Liver (tissue), 8 donors: ENCODE measurements at regions not wholly inside any gene's neighbourhood (a gene's known extent, or its start where the extent isn't known, plus 50 kb on each side); places are given as distances from the start of the nearest gene placed in this dataset.

Experiments used
- DNase-seq: peaks from one replicate; pipeline ENCODE4 v3.0.0-alpha.2; 2017; ENCODE audit warnings: low spot score
- H3K27ac ChIP-seq, 2 donors: one replicate each; pipeline ENCODE4 v1.7.0; 2013; ENCODE audit warnings: inconsistent platforms in 2 of 2, low read length in 2 of 2, control low read depth in 1 of 2, low read depth in 1 of 2, mild to moderate bottlenecking in 1 of 2
- H3K27me3 ChIP-seq, 4 donors: one replicate each; pipeline versions ENCODE4 v1.6.1 to v1.7.0; 2013; ENCODE audit warnings: low read length in 3 of 4, inconsistent platforms in 1 of 4, mild to moderate bottlenecking in 1 of 4, moderate library complexity in 1 of 4; ENCODE audit not compliant: control insufficient read depth in 4 of 4, insufficient read depth in 4 of 4
- H3K36me3 ChIP-seq, 4 donors: one replicate each; pipeline versions ENCODE4 v1.6.1 to v1.7.0; 2013; ENCODE audit warnings: low read length in 3 of 4, mild to moderate bottlenecking in 3 of 4, low read depth in 1 of 4, moderate library complexity in 1 of 4; ENCODE audit not compliant: control insufficient read depth in 4 of 4, insufficient read depth in 3 of 4
- H3K4me1 ChIP-seq, 4 donors: one replicate each; pipeline versions ENCODE4 v1.6.1 to v1.7.0; 2013; ENCODE audit warnings: low read length in 3 of 4, mild to moderate bottlenecking in 3 of 4, moderate library complexity in 1 of 4; ENCODE audit not compliant: control insufficient read depth in 4 of 4, insufficient read depth in 4 of 4
- H3K4me3 ChIP-seq, 3 donors: one replicate each; pipeline versions ENCODE4 v1.6.1 to v1.7.0; 2013; ENCODE audit warnings: low read length in 3 of 3, control low read depth in 1 of 3, low read depth in 1 of 3, mild to moderate bottlenecking in 1 of 3
- H3K9ac ChIP-seq, 2 donors: one replicate each; pipeline ENCODE4 v1.7.0; 2013; ENCODE audit warnings: low read length in 2 of 2, mild to moderate bottlenecking in 2 of 2, moderate library complexity in 2 of 2, control low read depth in 1 of 2, low read depth in 1 of 2
- H3K9me3 ChIP-seq, 4 donors: one replicate each; pipeline versions ENCODE4 v1.6.1 to v1.7.0; 2013; ENCODE audit warnings: low read length in 3 of 4; ENCODE audit not compliant: control insufficient read depth in 4 of 4
- ATF3 ChIP-seq: IDR thresholded peaks from 2 replicates; pipeline ENCODE4 v1.6.1; 2016; ENCODE audit warnings: antibody characterized with exemption
- CTCF ChIP-seq: fragments of 150-350 bp; IDR thresholded peaks from 2 replicates; pipeline ENCODE4 v1.5.1; 2017; ENCODE audit warnings: improper control_type of control experiment, low read depth, low read length; ENCODE audit not compliant: missing input control
- EGR1 ChIP-seq, 2 donors: IDR thresholded peaks; 2 replicates each; pipeline ENCODE4 v1.6.1; 2016 to 2018; ENCODE audit warnings: antibody characterized with exemption in 2 of 2, low read depth in 2 of 2
- FOXA1 ChIP-seq: IDR thresholded peaks from 2 replicates; pipeline ENCODE4 v1.6.1; 2016; ENCODE audit warnings: antibody characterized with exemption
- FOXA2 ChIP-seq: IDR thresholded peaks from 2 replicates; pipeline ENCODE4 v1.6.1; 2016; ENCODE audit warnings: antibody characterized with exemption
- GABPA ChIP-seq, 2 donors: IDR thresholded peaks in 1 of 2; conservative IDR thresholded peaks in 1 of 2; 2 replicates each; pipeline ENCODE4 v1.6.1; 2016; ENCODE audit warnings: antibody characterized with exemption in 2 of 2, mild to moderate bottlenecking in 1 of 2, moderate library complexity in 1 of 2
- HNF4A ChIP-seq, 2 donors: conservative IDR thresholded peaks; 2 replicates each; pipeline ENCODE4 v1.6.1; 2016; ENCODE audit warnings: antibody characterized with exemption in 2 of 2, mild to moderate bottlenecking in 2 of 2
- HNF4G ChIP-seq: IDR thresholded peaks from 2 replicates; pipeline ENCODE4 v1.6.1; 2016; ENCODE audit warnings: antibody characterized with exemption
- JUND ChIP-seq, 2 donors: IDR thresholded peaks; 2 replicates each; pipeline ENCODE4 v1.6.1; 2016; ENCODE audit warnings: antibody characterized with exemption in 2 of 2
- MAX ChIP-seq: IDR thresholded peaks from 2 replicates; pipeline ENCODE4 v1.6.1; 2016; ENCODE audit warnings: antibody characterized with exemption
- NR2F2 ChIP-seq: IDR thresholded peaks from 2 replicates; pipeline ENCODE4 v1.6.1; 2016; ENCODE audit warnings: antibody characterized with exemption
- RAD21 ChIP-seq, 2 donors: IDR thresholded peaks; 2 replicates each; pipeline ENCODE4 v1.6.1; 2016; ENCODE audit warnings: antibody characterized with exemption in 2 of 2, mild to moderate bottlenecking in 2 of 2
- REST ChIP-seq: IDR thresholded peaks from 2 replicates; pipeline ENCODE4 v1.6.1; 2016; ENCODE audit warnings: antibody characterized with exemption, mild to moderate bottlenecking
- RXRA ChIP-seq, 2 donors: IDR thresholded peaks; 2 replicates each; pipeline ENCODE4 v1.6.1; 2017 to 2018; ENCODE audit warnings: antibody characterized with exemption in 2 of 2, mild to moderate bottlenecking in 1 of 2
- TAF1 ChIP-seq: conservative IDR thresholded peaks from 2 replicates; pipeline ENCODE4 v1.6.1; 2016; ENCODE audit warnings: antibody characterized with exemption, mild to moderate bottlenecking
- YY1 ChIP-seq: IDR thresholded peaks from 2 replicates; pipeline ENCODE4 v1.6.1; 2016; ENCODE audit warnings: antibody characterized with exemption, mild to moderate bottlenecking
- ZBTB33 ChIP-seq: IDR thresholded peaks from 2 replicates; pipeline ENCODE4 v1.6.1; 2016; ENCODE audit warnings: antibody characterized with exemption
- WGBS: extraction: QIAGEN DNeasy Blood & Tissue Kit; methylation state at CpG from one replicate; pipeline ENCODE4 v1.1.7; 2013; 5-methylcytosine and 5-hydroxymethylcytosine counted together
- donor health status: healthy.
- donor health status: healthy.
- donor health status: healthy.
- donor health status: healthy.
- donor health status: healthy.

GRCh38 chr13:53101883-53102282 lies 73.3 kb downstream of the OLFM4 start:
- Histone ChIP-seq H3K4me3 (no peak overlapping the region), H3K9me3 (no peaks in the 10 kb centered on the region), H3K27me3 (no peaks in the 10 kb centered on the region), H3K36me3 (no peaks in the 10 kb centered on the region), H3K27ac (no peak overlapping the region), H3K4me1 (no peaks in the 10 kb centered on the region), H3K9ac (no peak overlapping the region)
- WGBS, result 83% methylated on average over 2 of the region's 2 CpGs
- DNase-seq, result no peak
- TF ChIP-seq RAD21 (IDR thresholded peaks at IDR 0.05) (no peak), CTCF (no peak), ATF3 (no peak), FOXA2 (no peak), REST (no peak), RXRA (IDR thresholded peaks at IDR 0.05) (no peak), TAF1 (no peak), JUND (IDR thresholded peaks at IDR 0.05) (no peak), ZBTB33 (no peak), FOXA1 (no peak), YY1 (no peak), MAX (no peak), HNF4G (no peak), HNF4A (conservative IDR thresholded peaks at IDR 0.05) (no peak)

GRCh38 chr13:53104136-53104535 lies 75.5 kb downstream of the OLFM4 start:
- Histone ChIP-seq H3K27me3 (no peaks in the 10 kb centered on the region), H3K36me3 (no peaks in the 10 kb centered on the region), H3K27ac (no peak overlapping the region), H3K4me1 (no peaks in the 10 kb centered on the region), H3K9me3 (no peaks in the 10 kb centered on the region), H3K4me3 (no peak overlapping the region), H3K9ac (no peak overlapping the region)
- no peak for DNase-seq
- WGBS, result 51% methylated on average over 2 of the region's 2 CpGs
- TF ChIP-seq MAX (no peak), ATF3 (no peak), RXRA (IDR thresholded peaks at IDR 0.05) (no peak), ZBTB33 (no peak), CTCF (no peak), TAF1 (no peak), YY1 (no peak), FOXA1 (no peak), GABPA (IDR thresholded peaks at IDR 0.05 in 1 of 2, conservative IDR thresholded peaks at IDR 0.05 in 1 of 2) (no peak), NR2F2 (no peak), HNF4A (conservative IDR thresholded peaks at IDR 0.05) (no peak), JUND (IDR thresholded peaks at IDR 0.05) (no peak), EGR1 (IDR thresholded peaks at IDR 0.05; ENCODE audit: low read depth in 2 of 2) (no peak)
